ENCODE measurements at regions not wholly inside any gene's neighbourhood (a gene's known extent, or its start where the extent isn't known, plus 50 kb on each side); places are given as distances from the start of the nearest gene placed in this dataset.

DNA sequence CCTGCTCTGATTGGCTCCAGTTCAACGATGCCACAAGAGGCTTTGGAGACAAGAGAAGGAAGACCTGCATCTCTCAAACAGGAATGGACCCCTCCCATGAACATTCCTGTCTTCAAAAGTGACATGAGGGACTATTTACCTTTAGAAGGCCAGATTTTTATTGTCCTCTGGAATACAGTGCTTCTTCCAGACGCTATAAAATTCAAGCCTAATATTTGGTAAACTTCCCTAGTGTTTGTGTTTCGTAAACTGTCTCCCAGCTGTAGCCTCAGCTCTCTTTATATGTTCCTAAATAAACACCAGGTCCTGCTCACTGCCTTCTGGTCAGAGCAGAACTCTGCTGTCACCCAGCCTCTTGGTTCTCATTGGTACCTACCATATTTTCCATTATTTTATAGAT lies 157.8 kb downstream of the CCDC34 start:
- Histone ChIP-seq H3K4me3 (ENCODE audit: control extremely low read depth in 1 of 5, extremely low read depth in 1 of 5, insufficient read depth in 1 of 5, low read depth in 2 of 5, low read length in 4 of 5) (no peak overlapping the region), H2AFZ (ENCODE audit: insufficient read depth, low read depth, low read length, poor library complexity, severe bottlenecking) (no peak overlapping the region), H3K9me3 (ENCODE audit: control extremely low read depth in 1 of 3, control insufficient read depth in 2 of 3, insufficient read depth in 1 of 3, low read length in 2 of 3) (no peaks in the 10 kb centered on the region), H3K4me1 (ENCODE audit: control insufficient read depth in 2 of 2, insufficient read depth in 2 of 2, low read length in 2 of 2) (no peaks in the 10 kb centered on the region), H3K9ac (ENCODE audit: low read length) (no peak overlapping the region), H3K79me2 (ENCODE audit: control insufficient read depth, insufficient read depth, low read length) (no peaks in the 10 kb centered on the region), H4K20me1 (ENCODE audit: control insufficient read depth, insufficient read depth, low read length, poor library complexity, severe bottlenecking) (no peaks in the 10 kb centered on the region), H3K4me2 (replicated peaks; ENCODE audit: low read depth, low read length, poor library complexity, severe bottlenecking) (no peak overlapping the region), H3K27ac (ENCODE audit: low read length in 2 of 2) (no peak overlapping the region), H3K36me3 (replicated peaks in 1 of 2; ENCODE audit: control extremely low read depth in 1 of 2, control insufficient read depth in 1 of 2, extremely low read depth in 1 of 2, insufficient read depth in 2 of 2, low read length in 1 of 2) (no peaks in the 10 kb centered on the region), H3K27me3 (replicated peaks in 1 of 4; ENCODE audit: control extremely low read depth in 1 of 4, control insufficient read depth in 3 of 4, insufficient read depth in 4 of 4, low read length in 3 of 4) (peaks cover 0 to 2% (median 0%) of the 10 kb centered on the region in 4 experiments)
- ATAC-seq (ENCODE audit: low read depth) (no peak), DNase-seq (no peak)
- no peaks in the 10 kb centered on the region for H3K9me3 Mint-ChIP-seq (ENCODE audit: insufficient read depth)
- 40% methylated on average over 2 of the region's 3 CpGs for WGBS (ENCODE audit: insufficient coverage)
- no peak overlapping the region for H3K27ac Mint-ChIP-seq
- POLR2A ChIA-PET: no interaction called here
- CTCF ChIA-PET: no interaction called here
- intact Hi-C loops (cut with micrococcal nuclease): no loop called here
- H3K27me3 Mint-ChIP-seq: no peaks in the 10 kb centered on the region
- no peaks in the 10 kb centered on the region for H3K4me1 Mint-ChIP-seq
- H3K4me3 Mint-ChIP-seq: no peak overlapping the region
- TF ChIP-seq EZH2 (IDR thresholded peaks at IDR 0.05; ENCODE audit: borderline replicate concordance, insufficient read depth, low read depth, low read length, poor library complexity, severe bottlenecking) (no peak), CTCF (IDR thresholded peaks at IDR 0.05) (no peak)

DNA sequence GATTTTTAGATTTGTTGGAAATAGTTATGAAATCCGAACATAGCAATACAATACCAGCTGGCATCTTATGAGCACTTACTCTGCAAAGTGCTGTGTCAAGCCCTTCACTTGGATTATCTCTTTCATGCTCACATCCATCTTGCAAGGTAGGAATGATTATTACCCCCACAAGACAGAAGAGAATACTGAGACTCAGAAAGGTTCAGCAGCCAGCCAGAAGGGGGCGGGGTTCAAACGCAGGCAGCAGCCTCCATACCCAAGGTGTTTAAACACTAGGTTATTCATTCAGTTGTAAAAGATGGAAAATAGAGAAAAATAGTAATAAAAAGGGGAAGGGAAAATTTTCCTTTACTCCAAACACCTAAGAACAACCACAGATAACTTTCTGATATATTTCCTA lies 158.5 kb downstream of the CCDC34 start:
- Histone ChIP-seq H3K27me3 (replicated peaks in 1 of 4; ENCODE audit: control extremely low read depth in 1 of 4, control insufficient read depth in 3 of 4, insufficient read depth in 4 of 4, low read length in 3 of 4) (peaks cover 0 to 2% (median 0%) of the 10 kb centered on the region in 4 experiments), H4K20me1 (ENCODE audit: control insufficient read depth, insufficient read depth, low read length, poor library complexity, severe bottlenecking) (no peaks in the 10 kb centered on the region), H3K9me3 (ENCODE audit: control extremely low read depth in 1 of 3, control insufficient read depth in 2 of 3, insufficient read depth in 1 of 3, low read length in 2 of 3) (no peaks in the 10 kb centered on the region), H3K9ac (ENCODE audit: low read length) (no peak overlapping the region), H3K27ac (ENCODE audit: low read length in 2 of 2) (no peak overlapping the region), H3K4me1 (ENCODE audit: control insufficient read depth in 2 of 2, insufficient read depth in 2 of 2, low read length in 2 of 2) (no peaks in the 10 kb centered on the region), H3K36me3 (replicated peaks in 1 of 2; ENCODE audit: control extremely low read depth in 1 of 2, control insufficient read depth in 1 of 2, extremely low read depth in 1 of 2, insufficient read depth in 2 of 2, low read length in 1 of 2) (no peaks in the 10 kb centered on the region), H3K79me2 (ENCODE audit: control insufficient read depth, insufficient read depth, low read length) (no peaks in the 10 kb centered on the region), H3K4me2 (replicated peaks; ENCODE audit: low read depth, low read length, poor library complexity, severe bottlenecking) (no peak overlapping the region), H2AFZ (ENCODE audit: insufficient read depth, low read depth, low read length, poor library complexity, severe bottlenecking) (no peak overlapping the region), H3K4me3 (ENCODE audit: control extremely low read depth in 1 of 5, extremely low read depth in 1 of 5, insufficient read depth in 1 of 5, low read depth in 2 of 5, low read length in 4 of 5) (no peak overlapping the region)
- H3K4me1 Mint-ChIP-seq: no peaks in the 10 kb centered on the region
- no peak overlapping the region for H3K4me3 Mint-ChIP-seq
- no peak overlapping the region for H3K27ac Mint-ChIP-seq
- POLR2A ChIA-PET: no interaction called here
- no CpG with 5 or more reads among the region's 3 CpGs for WGBS (ENCODE audit: insufficient coverage)
- CTCF ChIA-PET: no interaction called here
- no peaks in the 10 kb centered on the region for H3K27me3 Mint-ChIP-seq
- no peak for DNase-seq
- ATAC-seq (ENCODE audit: low read depth): no peak
- H3K9me3 Mint-ChIP-seq (ENCODE audit: insufficient read depth): no peaks in the 10 kb centered on the region
- intact Hi-C loops (cut with micrococcal nuclease): no loop called here
- TF ChIP-seq CTCF (IDR thresholded peaks at IDR 0.05) (no peak), EZH2 (IDR thresholded peaks at IDR 0.05; ENCODE audit: borderline replicate concordance, insufficient read depth, low read depth, low read length, poor library complexity, severe bottlenecking) (no peak)

Data from B cell (primary cell).